Bronchial epithelial cell (primary cell): ENCODE measurements at regions not wholly inside any gene's neighbourhood (a gene's known extent, or its start where the extent isn't known, plus 50 kb on each side); places are given as distances from the start of the nearest gene placed in this dataset.

ENCODE experiments used
- DNase-seq: peaks from one replicate; pipeline ENCODE4 v3.0.0-alpha.2; 2010; ENCODE audit warnings: low read depth
- FAIRE-seq: peaks from 2 replicates; lab custom pipeline; 2011; peaks lifted over from hg19 to GRCh38; lab: Jason Lieb, UNC
- H3K27me3 ChIP-seq: 2 replicates; pipeline ENCODE4 v1.5.1; 2011; ENCODE audit warnings: low read length; ENCODE audit not compliant: control insufficient read depth, insufficient read depth
- H3K36me3 ChIP-seq: 2 replicates; pipeline ENCODE4 v1.5.1; 2011; ENCODE audit warnings: low read length; ENCODE audit not compliant: control insufficient read depth, insufficient read depth
- H3K4me3 ChIP-seq: 2 replicates; pipeline ENCODE4 v1.5.1; 2011; ENCODE audit warnings: mild to moderate bottlenecking, low read depth, low read length, control low read depth
- TF ChIP-seq, protein P1 (sequence below): IDR thresholded peaks from 2 replicates; pipeline ENCODE4 v1.5.1; 2011; ENCODE audit warnings: mild to moderate bottlenecking, moderate library complexity, low read length, control low read depth, inconsistent platforms; ENCODE audit not compliant: insufficient read depth, severe bottlenecking

GRCh38 chr3:5277612-5278236 lies 90.2 kb downstream of the EDEM1 start:
- no peak for DNase-seq
- TF ChIP-seq, protein P1, sequence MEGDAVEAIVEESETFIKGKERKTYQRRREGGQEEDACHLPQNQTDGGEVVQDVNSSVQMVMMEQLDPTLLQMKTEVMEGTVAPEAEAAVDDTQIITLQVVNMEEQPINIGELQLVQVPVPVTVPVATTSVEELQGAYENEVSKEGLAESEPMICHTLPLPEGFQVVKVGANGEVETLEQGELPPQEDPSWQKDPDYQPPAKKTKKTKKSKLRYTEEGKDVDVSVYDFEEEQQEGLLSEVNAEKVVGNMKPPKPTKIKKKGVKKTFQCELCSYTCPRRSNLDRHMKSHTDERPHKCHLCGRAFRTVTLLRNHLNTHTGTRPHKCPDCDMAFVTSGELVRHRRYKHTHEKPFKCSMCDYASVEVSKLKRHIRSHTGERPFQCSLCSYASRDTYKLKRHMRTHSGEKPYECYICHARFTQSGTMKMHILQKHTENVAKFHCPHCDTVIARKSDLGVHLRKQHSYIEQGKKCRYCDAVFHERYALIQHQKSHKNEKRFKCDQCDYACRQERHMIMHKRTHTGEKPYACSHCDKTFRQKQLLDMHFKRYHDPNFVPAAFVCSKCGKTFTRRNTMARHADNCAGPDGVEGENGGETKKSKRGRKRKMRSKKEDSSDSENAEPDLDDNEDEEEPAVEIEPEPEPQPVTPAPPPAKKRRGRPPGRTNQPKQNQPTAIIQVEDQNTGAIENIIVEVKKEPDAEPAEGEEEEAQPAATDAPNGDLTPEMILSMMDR, result no peak
- no peak overlapping the region for H3K4me3 ChIP-seq
- FAIRE-seq, result no peak
- no peaks in the 10 kb centered on the region for H3K27me3 ChIP-seq
- no peaks in the 10 kb centered on the region for H3K36me3 ChIP-seq

- Histone ChIP-seq H3K36me3 (no peaks in the 10 kb centered on the region), H3K4me3 (no peak overlapping the region), H3K27me3 (no peaks in the 10 kb centered on the region)
- FAIRE-seq, result no peak
- TF ChIP-seq, protein P1, result no peak
- DNase-seq, result peak; percentile 16
Observed at GRCh38 chr3:5278666-5279065, 91.2 kb downstream of the EDEM1 start.

- Histone ChIP-seq H3K36me3 (no peaks in the 10 kb centered on the region), H3K4me3 (no peak overlapping the region), H3K27me3 (no peaks in the 10 kb centered on the region)
- DNase-seq (no peak), FAIRE-seq (no peak)
- TF ChIP-seq, protein P1, result no peak
Observed at GRCh38 chr3:5282703-5283102, 95.2 kb downstream of the EDEM1 start.

DNA sequence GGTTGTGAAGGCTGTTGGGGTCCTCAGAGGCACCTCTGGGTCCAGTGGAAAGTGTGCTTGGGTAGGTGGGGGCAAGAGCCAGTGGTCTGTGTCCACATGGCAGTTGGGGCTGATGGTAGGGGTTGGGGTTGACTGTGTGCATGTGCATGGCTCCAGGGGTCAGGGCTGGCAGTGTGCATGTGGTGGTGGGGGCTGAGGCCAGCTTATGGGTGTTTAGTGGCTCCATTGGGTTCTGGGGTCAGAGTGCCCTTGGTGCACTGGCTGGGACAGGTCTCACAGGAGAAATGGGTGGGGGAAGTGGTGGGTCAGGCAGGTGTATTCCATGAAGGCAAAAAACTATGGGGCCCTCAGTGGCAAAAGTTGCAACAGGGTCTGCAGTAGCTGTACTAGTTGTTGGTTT lies 97.9 kb downstream of the EDEM1 start:
- Histone ChIP-seq H3K4me3 (no peak overlapping the region), H3K27me3 (no peaks in the 10 kb centered on the region), H3K36me3 (no peaks in the 10 kb centered on the region)
- DNase-seq (no peak), FAIRE-seq (no peak)
- TF ChIP-seq, protein P1, result no peak

GRCh38 chr3:5290915-5291314 lies 103.4 kb downstream of the EDEM1 start:
- H3K27me3 ChIP-seq, result no peaks in the 10 kb centered on the region
- no peaks in the 10 kb centered on the region for H3K36me3 ChIP-seq
- DNase-seq (no peak), FAIRE-seq (no peak)
- TF ChIP-seq, protein P1, result no peak
- no peak overlapping the region for H3K4me3 ChIP-seq

- no peaks in the 10 kb centered on the region for H3K36me3 ChIP-seq
- DNase-seq (no peak), FAIRE-seq (no peak)
- H3K4me3 ChIP-seq, result no peak overlapping the region
- TF ChIP-seq, protein P1, result no peak
- no peaks in the 10 kb centered on the region for H3K27me3 ChIP-seq
Observed at GRCh38 chr3:5292512-5292911, 105.0 kb downstream of the EDEM1 start.
